Left hindlimb (tissue), 1 donor: ENCODE measurements at regions not wholly inside any gene's neighbourhood (a gene's known extent, or its start where the extent isn't known, plus 50 kb on each side); places are given as distances from the start of the nearest gene placed in this dataset.

Source experiments
- DNase-seq: peaks from one replicate; pipeline ENCODE4 v3.0.0-alpha.2; 2018

DNA sequence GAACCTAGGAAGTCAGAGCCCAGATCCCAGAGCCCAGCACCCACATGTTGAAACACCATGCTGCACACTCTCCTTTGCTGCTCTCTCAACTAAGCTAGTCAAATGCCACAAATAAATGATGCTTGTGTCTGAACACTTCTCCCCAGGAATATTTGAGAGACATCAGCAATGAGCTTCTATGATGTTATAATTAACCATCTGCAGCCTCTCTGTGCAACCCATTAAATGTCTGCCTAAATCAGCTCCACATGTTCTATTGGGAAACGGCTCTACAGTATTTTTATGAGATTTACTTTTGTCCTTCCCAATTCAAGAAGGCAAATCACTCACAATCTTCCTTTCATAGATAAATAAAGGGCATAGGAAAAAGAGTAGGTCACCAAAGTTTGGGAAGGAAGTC is 266.8 kb upstream of the PARD3B start:
- DNase-seq: no peak

DNA sequence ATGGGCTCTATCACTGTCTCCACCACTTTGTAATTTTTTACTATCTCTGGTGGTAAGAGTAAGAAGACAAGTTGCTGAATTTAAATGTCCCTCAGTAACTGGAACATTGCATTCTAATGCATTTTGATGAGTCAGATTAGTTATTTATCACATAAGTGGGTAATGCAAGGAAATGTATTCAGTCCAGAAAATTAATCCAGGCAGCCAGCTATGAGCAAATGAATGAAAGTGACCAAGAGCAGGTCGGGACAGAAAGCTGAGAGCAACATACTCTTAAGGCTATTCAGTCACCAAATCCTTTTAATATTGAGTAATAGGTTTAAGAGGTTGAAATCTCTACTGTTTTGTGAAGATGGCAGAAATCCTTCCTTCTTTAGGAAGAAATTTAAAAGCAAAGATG is 265.5 kb upstream of the PARD3B start:
- no peak for DNase-seq

DNA sequence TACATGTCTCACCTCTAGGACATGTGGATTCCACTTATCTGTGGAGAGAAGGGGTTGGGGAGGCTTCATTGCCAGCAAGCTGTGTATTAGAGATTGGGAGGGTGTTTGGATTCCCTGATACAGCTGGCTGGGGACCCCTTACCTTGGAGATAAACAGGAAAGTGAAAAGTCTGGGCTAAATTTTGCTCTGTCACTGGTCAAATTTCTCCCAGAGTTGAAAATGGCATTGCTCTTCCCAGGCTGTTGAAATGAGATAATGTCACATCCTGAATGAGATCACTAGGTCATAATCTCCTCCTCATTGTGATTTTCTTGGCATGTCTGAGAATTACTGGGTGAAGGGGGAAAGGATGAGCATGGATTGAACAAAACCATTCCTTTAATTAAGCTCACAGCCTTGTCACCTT is 265.0 kb upstream of the PARD3B start:
- no peak for DNase-seq

DNA sequence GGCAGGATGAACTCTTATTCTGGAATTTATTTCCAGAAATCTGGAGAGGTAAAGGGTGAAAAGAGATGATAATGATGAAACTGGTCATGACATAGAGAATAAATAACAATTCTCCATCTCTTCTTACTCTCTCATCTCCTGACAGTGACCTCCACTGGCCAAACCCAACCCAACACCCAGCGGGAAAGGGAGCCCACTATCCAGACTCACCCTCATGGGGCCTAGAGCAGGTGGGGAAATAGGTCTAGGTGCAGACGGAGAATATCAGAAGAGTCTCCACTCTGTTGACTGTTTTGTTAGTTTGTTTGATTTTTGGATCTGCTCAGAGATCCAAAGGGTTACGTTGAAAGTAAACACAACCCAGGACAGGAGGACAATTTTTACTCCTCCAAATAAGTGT is 263.2 kb upstream of the PARD3B start:
- DNase-seq: no peak

DNA sequence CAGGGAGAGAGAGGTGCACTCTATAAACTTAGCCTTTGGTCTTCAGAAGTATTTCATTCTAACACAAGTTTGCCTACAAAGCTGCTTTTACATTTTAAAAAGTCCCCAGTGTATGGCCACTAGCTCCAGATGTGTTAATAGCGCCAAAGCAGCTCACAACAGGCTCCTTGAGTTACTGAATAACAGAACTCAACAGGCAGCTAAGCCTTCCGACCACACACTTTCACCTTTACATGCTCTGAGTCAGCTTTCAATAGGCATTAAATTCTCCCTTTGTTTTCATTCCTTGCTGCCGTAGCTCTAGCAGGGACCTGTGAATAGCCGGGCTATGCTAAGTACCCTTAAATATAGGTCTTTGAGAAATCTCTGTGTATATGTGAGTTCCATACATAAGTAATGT is 262.8 kb upstream of the PARD3B start:
- DNase-seq: no peak

DNA sequence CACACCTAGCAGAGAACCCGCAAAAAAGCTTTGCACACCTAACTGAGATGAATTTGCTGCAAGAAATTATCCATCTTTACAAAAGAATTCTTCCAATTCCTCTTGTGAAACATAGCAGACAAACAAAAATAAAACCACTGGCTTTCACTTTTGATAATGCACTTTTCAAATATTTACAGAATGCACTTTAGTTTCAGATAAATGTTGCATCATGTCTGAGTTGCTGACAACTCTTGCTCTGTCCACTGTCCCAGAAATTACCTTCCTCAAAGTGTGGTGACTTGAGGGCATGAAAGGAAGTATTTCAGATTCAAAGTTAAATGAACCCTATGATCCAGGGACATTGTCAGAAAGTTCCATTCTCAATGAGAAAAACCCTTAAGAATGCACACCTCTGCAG is 256.2 kb upstream of the PARD3B start:
- DNase-seq: no peak

DNA sequence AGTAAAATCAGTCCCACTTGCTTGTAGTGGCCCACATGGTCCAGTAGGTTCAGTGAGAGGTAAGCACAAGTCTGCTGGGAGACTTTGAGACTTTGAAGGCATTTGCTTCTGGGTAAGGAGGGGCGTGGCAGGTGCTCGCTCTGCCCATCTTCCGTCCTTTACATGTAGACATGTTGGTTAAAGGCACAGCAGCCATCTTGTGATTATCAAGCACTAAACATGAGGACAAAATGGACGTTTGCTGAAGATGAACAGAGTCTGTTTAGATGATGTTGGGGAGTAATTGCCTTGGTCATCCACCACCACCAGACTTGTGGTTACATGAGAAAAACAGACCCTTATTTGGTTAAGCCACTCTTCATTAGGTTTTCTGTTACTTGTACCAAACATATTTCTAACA is 252.8 kb upstream of the PARD3B start:
- no peak for DNase-seq

DNA sequence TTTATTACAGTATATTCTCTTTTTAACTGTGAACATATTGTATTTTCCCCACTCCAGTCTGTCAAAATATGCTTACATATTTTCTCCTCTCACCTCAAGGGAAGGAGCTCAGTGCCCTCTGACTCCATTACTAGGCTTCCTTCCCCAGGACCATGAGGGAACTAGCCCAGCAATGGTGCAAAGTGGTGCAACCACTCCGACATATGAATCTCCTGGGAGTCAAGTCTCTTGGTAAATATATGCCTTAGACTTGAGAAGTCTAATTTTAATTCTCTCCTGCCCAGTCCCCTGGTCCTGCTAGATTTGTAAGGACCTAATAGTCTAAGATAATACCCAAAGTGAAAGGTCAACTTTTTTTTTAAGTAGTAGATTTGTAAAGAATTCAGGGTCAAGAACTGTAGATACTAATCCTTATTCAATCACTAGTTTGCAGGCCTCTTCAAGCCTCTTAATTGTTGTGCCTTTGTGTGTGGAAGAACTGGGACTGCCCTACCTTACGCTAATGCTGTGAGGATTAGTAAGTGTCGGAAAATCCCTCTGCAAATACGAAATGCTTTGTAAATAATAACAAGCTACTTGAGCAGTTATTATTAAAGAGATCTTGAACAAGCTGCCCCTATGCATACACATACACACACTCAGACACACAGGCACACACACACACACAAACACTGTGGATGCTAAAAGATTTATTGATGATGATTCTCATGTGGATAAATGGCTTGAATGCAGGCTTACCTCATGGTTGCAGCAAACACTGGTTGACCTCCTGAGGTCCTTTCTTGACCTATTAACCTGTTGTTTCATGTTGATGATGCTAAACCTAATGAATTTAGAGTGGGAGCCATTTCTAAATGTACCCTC is 251.2 kb upstream of the PARD3B start:
- DNase-seq: no peak

DNA sequence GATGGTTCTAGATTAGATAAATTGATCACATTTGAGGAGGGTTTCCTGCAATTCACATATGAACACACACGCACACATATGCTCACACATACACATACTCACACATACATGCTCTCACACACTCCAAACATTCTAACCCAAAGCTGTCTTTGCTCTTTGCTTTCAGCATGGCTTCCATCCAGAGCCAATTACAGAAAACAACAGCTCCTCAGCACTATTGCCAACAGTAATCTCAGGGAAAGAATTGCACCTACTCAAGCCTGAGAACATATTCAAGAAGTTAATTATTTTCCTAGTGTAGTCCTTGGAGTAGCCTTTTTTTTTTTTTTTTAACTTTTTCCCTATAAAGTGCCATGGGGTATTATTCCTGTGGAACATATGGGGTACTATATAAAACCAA is 246.9 kb upstream of the PARD3B start:
- DNase-seq: no peak

DNA sequence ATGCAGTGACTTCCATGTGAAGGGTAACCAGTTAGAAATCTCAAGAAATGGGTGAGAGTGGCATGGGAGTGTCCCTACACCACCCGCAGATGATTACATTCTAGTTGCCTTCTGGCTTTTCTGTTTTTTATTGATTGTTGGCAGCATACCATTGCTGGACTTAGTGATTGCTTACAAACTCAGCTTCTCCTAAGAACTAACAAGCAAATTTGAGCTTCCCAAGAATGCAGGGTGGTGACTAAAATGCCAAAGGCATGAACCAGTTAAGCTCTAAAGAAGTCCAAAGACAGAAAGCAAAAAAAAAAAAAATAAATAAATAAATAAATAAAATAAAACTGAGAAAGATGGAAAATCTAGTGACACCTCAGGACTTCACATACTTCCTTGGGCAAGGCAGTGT is 245.5 kb upstream of the PARD3B start:
- DNase-seq: no peak

DNA sequence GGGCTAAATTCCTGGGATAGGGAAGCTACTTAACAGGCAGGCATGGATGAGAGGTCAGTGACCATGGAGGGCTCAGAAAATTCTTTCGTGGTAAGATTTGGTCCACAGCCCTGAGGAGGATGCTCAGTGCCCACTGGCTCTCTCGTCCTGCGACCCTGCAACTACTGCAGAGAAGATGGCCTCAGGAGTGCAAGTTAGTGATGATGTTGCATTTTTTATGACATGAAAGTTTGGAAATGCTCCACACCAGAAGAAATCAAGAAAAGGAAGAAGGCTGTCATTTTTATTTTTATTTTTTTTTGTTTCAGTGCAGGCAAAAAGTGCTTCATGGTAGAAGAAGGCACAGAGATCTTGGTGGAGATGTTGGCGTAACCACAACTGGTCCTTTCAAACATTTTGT is 238.6 kb upstream of the PARD3B start:
- DNase-seq: no peak

DNA sequence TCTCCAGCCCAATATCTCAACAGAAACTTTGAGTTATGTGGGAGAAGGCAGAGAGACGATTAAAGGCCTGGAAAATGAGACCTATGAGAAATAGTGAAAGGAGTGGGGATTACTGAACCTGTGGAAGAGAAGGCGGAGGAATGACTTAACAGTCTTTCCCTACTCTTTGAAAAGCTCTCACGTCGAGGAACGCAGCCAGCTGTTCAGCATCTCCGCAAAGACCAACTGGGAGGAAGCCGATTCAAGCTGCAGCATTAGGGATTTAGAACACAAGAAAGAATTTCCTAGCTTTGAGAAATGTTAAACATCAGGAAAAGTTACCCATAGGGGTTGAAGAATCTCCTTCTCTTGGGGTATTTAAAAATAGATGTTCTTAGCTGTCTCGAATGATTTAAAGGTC is 233.2 kb upstream of the PARD3B start:
- no peak for DNase-seq

DNA sequence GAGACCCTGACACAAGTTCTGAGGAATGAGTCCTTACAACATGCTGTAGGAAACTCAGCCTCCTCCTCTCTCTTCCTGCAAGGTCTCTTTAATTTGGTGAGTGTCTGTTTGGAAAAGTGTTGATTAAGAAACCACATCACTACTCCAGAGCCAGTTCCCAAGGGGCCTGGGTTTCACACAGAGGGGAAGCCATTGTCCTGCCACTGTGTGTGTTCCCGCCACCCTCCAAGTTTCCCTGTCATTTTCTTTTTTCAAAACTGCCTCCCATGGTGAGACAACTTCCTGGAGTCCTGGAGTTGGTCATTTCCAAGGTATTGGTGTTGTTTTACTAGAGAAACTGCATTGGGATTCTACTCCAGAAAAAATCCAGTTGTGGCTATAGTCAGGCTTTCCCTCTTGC is 232.0 kb upstream of the PARD3B start:
- DNase-seq: no peak

DNA sequence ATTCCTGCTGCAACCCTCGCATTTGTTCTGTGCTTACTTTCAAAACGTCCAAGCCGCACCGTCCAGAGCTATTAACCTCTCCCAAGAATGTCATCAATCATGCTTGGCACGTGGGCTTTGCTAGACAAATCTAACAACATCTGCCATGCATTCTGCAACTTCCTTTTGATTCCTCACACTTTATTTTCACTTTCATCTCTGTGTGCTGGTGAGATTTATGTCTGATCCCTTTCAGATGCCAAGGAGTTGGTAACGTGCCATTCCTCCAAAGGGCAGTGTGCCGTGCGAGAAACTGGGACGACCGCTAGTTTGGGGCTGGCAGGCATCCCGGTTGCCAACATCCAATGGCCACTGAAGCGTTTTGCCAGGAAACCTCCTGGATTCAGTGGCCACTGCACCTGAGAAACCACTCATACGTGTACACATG is 230.0 kb upstream of the PARD3B start:
- no peak for DNase-seq

DNA sequence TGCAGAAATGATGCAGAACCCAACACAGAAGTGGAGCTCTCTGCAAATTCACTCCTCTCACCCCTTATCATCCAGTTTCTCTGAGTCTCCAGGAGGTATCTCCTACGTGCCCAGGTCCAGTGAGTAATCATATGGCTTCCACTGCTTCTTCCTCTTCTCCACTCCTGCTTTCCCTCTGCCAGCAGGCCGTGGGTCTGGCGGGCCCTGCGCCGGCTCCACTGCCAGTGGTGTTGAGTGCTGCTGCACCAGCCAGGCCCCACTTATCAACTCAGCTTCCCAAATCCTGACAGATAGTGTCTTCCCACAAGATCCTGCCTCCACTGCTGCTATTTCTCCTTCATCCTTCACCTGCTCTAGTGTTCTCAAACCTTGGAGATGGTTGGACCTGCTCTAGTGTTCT is 227.6 kb upstream of the PARD3B start:
- no peak for DNase-seq

DNA sequence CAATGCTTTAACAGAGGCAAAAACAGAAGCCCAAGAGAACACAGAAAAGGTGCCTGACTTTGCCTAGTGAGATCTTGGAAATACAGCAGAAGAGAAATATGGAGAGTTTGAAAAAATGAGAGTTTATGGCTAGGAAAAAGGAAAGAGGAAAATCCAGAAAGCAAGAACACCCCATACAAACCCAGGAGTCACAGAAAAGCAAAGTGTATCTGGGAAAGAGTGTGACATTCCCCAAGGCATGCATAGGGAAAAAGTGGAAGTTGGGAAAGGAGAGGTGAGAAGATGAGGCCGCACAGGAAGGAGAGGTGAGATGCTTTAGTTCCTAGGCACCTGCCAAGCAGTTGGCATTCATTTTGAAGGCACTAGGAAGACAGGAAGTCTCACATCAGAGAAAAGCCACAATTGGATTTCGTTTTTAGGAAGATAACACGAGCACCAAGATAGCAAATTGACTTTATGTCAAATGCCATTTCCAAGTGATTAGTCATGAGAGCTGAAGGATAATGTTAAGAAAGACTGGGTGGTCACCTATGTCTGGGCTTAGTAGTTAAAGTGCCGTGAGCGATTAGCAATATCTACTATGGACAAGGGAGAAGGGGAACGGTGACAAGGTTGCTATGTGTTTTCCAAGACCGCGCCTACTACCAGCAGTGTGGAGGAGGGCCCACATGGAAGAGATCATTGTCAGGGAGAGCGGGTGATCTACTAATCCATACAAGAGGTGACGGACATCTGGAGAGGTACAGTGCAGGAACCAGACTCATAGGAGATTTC is 224.1 kb upstream of the PARD3B start:
- DNase-seq: no peak

DNA sequence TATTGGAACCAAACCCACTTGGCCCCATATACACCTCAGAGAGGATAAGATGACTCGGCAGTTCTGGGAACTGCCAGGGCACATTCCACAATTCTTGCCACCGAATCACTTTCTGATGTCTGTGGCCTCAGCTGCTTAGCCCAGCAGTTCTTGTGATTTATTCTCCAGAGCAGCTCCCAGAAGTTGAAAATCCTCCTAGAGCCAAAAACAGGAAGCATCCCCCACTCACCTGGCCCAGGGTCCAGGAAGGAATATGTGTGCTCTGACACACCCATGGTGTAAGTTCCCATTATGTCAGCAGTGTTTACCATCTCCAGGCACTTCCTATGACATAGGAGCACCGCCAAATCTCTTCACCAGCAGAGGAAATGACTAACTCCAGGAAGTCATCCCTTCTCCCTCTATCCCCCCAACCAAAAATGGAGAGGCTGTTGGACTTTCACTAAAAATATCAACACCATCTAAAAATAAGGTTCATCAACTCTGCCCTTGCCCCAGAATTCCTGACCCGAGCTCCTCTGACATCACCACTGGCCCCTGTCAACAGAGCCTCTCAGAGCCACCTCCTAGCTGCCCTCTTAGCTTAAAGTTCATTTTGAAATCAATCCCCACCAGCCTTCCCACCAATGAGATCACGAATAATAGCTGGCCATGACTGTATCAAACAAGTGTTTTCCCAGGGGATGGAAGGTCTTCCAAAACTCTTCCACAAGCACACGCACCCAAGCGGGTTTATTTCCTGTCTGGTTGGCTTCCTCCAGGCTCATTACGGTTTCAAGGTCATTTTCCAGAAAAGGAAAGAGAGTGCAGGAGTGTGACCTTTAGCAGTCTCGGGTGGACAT is 223.1 kb upstream of the PARD3B start:
- peak; percentile 38 for DNase-seq

DNA sequence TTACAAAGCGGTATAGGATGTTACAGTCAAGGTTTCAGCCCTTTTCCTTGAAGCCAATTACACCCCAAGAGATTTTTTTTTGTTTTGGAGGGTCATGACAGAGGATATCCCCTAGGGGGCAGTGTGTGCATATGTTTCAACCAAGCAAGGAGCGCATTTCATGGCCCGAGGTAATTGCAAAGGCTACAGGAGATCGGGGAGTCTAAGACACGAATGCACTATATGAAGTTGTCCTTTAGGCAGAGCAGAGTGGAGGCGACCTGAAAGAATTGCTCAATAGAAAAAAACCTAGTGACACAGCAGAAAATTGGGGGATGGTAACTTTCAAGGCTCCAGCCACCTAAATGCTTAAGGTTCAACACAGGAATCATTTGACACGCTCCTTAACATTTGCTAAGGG is 219.8 kb upstream of the PARD3B start:
- peak; percentile 74 for DNase-seq

DNA sequence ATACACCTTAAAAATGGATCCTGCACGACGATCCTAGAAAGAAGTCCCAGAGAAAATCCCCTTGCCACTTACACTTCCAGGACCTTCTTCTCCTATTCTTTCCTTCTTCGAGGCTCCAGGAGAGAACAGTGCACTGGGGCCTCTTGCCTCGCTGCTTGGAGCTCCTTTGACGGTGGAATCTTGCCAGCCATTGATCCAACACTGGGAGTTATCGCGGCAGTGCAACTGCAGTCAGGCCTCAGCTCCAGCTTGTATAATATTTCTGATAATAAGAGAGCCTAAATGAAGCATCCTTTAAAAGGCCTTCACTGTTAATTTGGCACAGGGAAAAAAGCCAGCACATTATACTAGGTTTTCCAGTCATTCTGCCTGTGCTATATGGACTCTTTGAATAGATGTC is 216.9 kb upstream of the PARD3B start:
- no peak for DNase-seq

DNA sequence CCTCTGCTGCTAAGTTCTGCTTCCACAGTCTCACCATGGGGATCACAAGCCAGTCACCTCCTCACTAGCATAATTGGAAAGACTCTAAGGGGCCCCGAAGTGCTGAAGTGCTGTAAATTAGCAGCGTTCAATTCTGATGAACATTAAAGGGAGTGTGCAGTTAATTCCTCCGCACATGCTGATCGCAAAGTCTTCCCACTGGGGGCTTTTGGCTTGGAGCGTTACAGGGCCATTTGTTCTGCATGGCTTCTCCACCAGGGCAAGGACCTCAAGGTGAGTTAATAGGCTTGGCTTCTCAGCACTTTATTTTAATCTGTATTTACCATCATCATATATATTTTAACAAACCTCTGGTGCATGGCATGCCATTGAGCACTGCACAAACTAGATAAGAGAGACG is 216.3 kb upstream of the PARD3B start:
- DNase-seq: no peak

DNA sequence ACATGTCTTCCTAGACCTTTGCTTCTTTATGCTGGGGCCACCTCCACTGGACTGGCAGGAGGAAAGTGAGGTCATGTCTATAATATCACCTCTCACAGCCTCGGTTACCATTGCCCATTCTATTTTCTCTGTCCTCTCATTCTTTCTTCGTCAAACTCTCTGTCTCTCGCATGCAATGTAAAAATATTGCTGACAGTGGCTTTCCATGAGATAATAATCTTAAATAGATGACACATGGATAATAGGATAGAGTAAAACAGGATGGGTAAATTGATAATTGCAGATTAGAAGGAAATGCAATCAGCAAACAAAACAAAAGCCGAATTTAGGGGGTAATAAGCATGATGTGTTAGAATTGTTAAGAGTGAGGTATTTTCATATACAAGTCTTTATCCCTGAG is 215.7 kb upstream of the PARD3B start:
- no peak for DNase-seq

DNA sequence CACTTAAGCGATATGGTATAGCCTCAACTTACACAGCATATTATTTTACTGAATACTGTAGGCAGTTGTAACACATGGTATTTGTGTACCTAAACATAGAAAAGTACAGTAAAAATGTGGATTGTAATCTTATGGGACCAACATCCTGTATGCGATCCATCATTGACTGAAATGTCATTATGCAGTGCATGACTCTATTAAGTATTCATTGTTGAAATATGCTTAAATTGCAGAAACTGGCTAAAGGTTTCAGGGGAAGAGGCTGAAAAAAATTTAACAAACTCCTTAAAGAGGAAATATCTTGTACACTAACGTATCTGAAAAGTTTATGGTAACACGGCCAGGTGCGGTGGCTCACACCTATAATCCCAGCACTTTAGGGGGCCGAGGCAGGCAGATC is 214.1 kb upstream of the PARD3B start:
- no peak for DNase-seq

DNA sequence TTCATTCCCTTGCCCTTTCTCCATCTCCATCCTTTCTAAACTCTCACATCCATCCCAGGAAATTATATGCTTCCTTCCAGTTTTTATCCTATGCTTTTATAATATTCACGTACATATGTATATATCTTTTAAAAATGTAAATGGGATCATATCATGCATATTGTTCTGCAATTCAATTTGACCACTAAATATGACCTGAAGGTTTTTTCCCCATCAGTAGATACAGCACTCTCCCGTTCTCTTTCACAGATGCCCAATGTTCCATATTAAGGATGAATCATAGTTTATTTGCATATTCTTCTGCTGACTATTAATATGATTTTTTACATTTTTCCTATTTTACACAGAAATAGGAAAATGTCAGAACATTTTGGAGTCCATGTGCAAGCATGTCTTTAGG is 213.3 kb upstream of the PARD3B start:
- DNase-seq: no peak

DNA sequence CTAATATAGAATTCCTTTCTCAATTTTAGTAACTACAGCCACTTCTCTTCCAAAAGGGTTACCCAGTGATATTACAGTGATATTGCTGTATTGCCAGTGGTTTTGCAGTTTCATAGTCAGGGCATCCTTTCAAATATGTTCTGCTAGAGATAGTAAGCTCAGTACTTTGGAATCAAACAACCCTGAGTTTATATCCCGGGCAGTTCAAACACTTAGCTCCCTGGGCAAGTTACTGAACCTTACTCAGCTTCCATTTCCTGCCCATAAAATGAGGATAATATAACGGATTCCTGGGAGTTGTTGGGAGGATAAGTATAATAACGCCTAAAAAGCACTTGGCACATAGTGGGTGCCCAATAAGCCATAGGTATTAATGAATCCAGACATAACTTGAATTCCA is 212.6 kb upstream of the PARD3B start:
- DNase-seq: no peak
